ENCODE measurements at regions not wholly inside any gene's neighbourhood (a gene's known extent, or its start where the extent isn't known, plus 50 kb on each side); places are given as distances from the start of the nearest gene placed in this dataset.
"Not testable (repeated sequence)": the region's sequence is repeated elsewhere in the genome, so short reads cannot be mapped to it uniquely, and the experiment has no call there.

DNA sequence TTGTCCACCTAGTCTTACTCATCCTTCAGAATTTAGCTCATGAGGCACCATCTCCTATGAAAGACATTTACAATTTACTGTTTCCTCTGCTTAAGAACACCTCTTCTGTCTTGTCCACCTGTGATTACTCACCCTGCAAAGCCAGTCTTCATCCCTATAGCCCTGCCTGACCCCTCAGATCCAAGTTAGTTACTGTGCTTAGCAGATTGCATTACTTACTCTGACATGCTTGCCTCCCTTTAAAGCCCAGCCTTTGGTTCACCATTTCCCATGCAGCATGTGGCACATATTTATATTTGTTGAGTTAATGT lies 60.9 kb upstream of the VCAM1 start:
- POLR2A ChIA-PET = no interaction called here
- TF ChIP-seq, protein P1, sequence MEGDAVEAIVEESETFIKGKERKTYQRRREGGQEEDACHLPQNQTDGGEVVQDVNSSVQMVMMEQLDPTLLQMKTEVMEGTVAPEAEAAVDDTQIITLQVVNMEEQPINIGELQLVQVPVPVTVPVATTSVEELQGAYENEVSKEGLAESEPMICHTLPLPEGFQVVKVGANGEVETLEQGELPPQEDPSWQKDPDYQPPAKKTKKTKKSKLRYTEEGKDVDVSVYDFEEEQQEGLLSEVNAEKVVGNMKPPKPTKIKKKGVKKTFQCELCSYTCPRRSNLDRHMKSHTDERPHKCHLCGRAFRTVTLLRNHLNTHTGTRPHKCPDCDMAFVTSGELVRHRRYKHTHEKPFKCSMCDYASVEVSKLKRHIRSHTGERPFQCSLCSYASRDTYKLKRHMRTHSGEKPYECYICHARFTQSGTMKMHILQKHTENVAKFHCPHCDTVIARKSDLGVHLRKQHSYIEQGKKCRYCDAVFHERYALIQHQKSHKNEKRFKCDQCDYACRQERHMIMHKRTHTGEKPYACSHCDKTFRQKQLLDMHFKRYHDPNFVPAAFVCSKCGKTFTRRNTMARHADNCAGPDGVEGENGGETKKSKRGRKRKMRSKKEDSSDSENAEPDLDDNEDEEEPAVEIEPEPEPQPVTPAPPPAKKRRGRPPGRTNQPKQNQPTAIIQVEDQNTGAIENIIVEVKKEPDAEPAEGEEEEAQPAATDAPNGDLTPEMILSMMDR (IDR thresholded peaks at IDR 0.05; ENCODE audit: insufficient read depth, low read length, missing control alignments) = no peak
- CTCF ChIA-PET = interaction anchor here (1.2 kb wide), 1 partner anchor 203 kb away, joined by 3 read pairs; no protein-coding TSS in a partner anchor
- H3K4me3 ChIP-seq (ENCODE audit: low read depth, low read length) = no peak overlapping the region
- no peak for DNase-seq (ENCODE audit: low read depth, low spot score)

DNA sequence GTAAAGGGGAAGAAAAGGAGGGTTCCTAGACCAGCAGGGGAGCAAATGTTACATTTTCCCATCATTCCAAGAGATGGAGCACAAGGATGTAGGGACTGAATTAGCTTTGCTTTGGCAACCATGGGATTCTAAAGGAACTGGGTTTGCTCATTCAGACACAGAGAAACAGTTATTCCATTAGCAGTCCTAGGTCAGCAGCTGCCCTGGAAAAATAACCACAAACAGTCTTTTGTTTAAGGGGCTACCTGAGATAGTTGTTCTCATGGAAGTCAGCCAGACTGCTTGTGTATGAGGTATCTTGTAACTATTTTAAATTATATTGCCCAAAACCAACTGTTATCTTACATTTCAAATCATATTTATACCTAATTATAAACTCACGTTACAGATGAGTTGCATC lies 58.4 kb upstream of the VCAM1 start:
- no peak overlapping the region for H3K4me3 ChIP-seq (ENCODE audit: low read depth, low read length)
- TF ChIP-seq, protein P1 (IDR thresholded peaks at IDR 0.05; ENCODE audit: insufficient read depth, low read length, missing control alignments) = no peak
- CTCF ChIA-PET = no interaction called here
- POLR2A ChIA-PET = no interaction called here
- DNase-seq (ENCODE audit: low read depth, low spot score) = no peak

- CTCF ChIA-PET; POLR2A ChIA-PET; DNase-seq (ENCODE audit: low read depth, low spot score); H3K4me3 ChIP-seq (ENCODE audit: low read depth, low read length): not testable (repeated sequence)
These were observed 51.0 kb upstream of the VCAM1 start for GRCh38 chr1:100668494-100668893.

Data from AG04449 (cell line).